GM21717 (cell line): ENCODE measurements at regions not wholly inside any gene's neighbourhood (a gene's known extent, or its start where the extent isn't known, plus 50 kb on each side); places are given as distances from the start of the nearest gene placed in this dataset.
"Not testable (repeated sequence)": the region's sequence is repeated elsewhere in the genome, so short reads cannot be mapped to it uniquely, and the experiment has no call there.

Source experiments
- ATAC-seq: cut with Tn5 transposase; IDR thresholded peaks from one replicate; pipeline ENCODE4 v1.9.1; 2021; ENCODE audit warnings: mild to moderate bottlenecking, moderate library complexity; ENCODE audit not compliant: unreplicated experiment

- ATAC-seq: no peak
Observed at GRCh38 chr16:48011466-48011865, 144.3 kb downstream of the ABCC12 start.

- ATAC-seq: no peak
Observed at GRCh38 chr16:48008011-48008525, 147.7 kb downstream of the ABCC12 start.

- ATAC-seq: no peak
Observed at GRCh38 chr16:48004141-48004695, 151.6 kb downstream of the ABCC12 start.

- ATAC-seq: no peak
Observed at GRCh38 chr16:48003206-48003907, 152.4 kb downstream of the ABCC12 start.

- no peak for ATAC-seq
Observed at GRCh38 chr16:48001324-48001895, 154.4 kb downstream of the ABCC12 start.

- ATAC-seq: no peak
Observed at GRCh38 chr16:48000622-48001021, 155.2 kb downstream of the ABCC12 start.

- no peak for ATAC-seq
Observed at GRCh38 chr16:47999595-47999994, 156.2 kb downstream of the ABCC12 start.

GRCh38 chr16:47995354-47995753, 160.4 kb downstream of the ABCC12 start:
- ATAC-seq: no peak

GRCh38 chr16:47991491-47991890, 164.3 kb downstream of the ABCC12 start:
- ATAC-seq: no peak

GRCh38 chr16:47990676-47991075, 165.1 kb downstream of the ABCC12 start:
- no peak for ATAC-seq

- ATAC-seq: no peak
Observed at GRCh38 chr16:47987136-47987535, 168.7 kb downstream of the ABCC12 start.

- ATAC-seq: no peak
Observed at GRCh38 chr16:47986031-47986430, 169.8 kb downstream of the ABCC12 start.

GRCh38 chr16:47984669-47985068, 171.1 kb downstream of the ABCC12 start:
- no peak for ATAC-seq

- no peak for ATAC-seq
Observed at GRCh38 chr16:47983999-47984580, 171.7 kb downstream of the ABCC12 start.

- no peak for ATAC-seq
Observed at GRCh38 chr16:47980212-47980611, 175.6 kb downstream of the ABCC12 start.

GRCh38 chr16:47979616-47980182, 176.1 kb downstream of the ABCC12 start:
- no peak for ATAC-seq

- no peak for ATAC-seq
Observed at GRCh38 chr16:47979164-47979520, 176.7 kb downstream of the ABCC12 start.

GRCh38 chr16:47978491-47979163, 177.2 kb downstream of the ABCC12 start:
- no peak for ATAC-seq

GRCh38 chr16:47977802-47978201, 178.0 kb downstream of the ABCC12 start:
- ATAC-seq: no peak

- ATAC-seq: no peak
Observed at GRCh38 chr16:47976636-47977210, 179.1 kb downstream of the ABCC12 start.

GRCh38 chr16:47974971-47975370, 180.8 kb downstream of the ABCC12 start:
- ATAC-seq: not testable (repeated sequence)
